NCI-H510A treated with DMSO at 0.1 percent for 48 hours (cell line): ENCODE measurements at regions not wholly inside any gene's neighbourhood (a gene's known extent, or its start where the extent isn't known, plus 50 kb on each side); places are given as distances from the start of the nearest gene placed in this dataset.
"Not testable (repeated sequence)": the region's sequence is repeated elsewhere in the genome, so short reads cannot be mapped to it uniquely, and the experiment has no call there.

Source experiments
- DNase-seq: peaks from one replicate; lab custom pipeline; 2025; lab: John Stamatoyannopoulos, UW

DNA sequence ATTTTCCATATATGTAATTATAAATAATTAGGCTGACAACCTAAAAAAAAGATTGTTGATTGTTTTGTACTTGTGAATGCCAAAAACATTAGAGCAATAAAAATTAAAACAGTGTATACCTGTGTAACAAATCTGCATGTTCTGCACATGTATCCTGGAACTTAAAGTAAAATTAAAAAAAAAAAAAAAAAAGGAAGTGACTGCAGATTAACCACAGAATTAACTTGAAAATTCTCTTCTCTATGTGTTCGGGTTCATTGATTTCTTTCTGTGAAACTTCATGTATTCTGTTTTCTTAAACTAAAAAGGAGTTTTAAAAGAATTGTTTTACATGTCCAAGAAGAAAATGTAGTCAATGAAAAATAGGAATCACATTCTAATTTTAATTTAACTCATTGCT, 95.7 kb downstream of the FASLG start:
- DNase-seq: no peak

DNA sequence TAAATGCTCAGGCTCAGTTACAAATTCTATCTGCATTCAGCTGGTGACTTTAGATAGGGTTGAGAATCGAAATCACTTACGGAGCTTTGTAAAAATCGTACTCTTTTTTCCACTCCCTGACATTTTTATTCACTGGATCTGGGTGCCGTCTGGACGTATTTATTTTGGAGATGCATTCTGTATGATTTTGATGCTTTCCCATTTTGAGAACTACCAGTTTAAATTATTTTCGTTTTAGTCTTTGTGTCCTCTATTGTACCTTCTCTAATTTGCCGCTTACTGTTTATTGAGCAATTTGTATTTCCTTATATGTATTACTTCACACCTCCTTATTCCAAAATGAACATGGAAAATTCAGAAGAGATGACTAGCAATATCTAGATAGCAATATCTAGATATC, 96.2 kb downstream of the FASLG start:
- DNase-seq: no peak

DNA sequence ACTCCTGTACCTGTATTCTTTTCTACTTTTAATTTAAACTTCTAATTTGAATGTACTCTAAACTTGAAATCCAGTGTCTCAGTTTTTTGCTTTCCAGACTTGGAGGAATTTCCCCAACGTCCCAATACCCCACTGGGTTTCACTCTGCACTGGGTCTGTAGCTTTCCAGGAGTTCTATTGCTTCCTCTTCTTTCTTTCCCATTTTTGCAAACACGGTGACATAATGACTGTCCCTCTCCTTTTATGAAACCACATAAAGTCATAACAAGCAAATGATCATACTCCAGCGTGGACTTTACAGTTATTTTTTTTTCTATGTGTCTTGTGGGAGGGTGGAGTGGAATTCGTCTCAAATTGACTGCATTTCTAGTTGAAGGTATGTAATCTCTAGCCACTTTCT, 97.1 kb downstream of the FASLG start:
- no peak for DNase-seq

DNA sequence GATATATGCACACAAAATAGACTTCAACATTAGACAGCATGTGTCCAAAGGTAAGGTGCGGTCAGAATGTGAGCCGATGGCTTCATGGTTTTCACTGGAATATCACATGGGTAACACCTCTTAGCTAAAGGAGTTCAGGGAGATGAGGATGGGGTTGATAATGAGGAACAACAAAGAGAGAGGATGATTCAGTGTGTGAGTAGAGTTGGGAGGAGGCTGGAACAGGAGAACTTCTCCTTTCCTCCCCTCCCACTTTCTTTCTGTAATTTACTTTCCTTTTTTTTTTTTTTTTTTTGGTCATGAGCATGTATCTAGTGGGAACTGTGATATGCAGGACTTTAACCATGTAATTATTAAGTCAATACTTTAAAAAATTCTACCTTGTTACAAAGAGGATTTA, 99.4 kb downstream of the FASLG start:
- no peak for DNase-seq

DNA sequence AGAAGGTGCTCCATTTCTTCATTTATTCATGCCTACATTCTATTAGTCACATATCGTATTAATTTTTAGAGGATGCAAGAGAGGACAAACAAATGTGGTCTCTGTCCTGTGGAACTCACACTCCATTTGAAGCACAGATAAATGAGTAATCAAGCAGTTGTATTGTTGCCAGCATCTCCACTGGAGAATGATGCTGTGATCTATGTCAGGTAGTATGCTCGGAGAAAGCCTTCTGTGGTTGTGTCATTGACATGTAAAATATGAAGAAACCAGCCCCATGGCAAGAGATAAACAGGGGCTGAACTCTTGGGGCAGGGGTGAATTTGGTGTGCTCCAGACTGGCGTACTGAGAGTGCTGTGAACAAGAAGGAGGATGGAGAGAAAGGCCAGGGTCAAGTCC, 101.2 kb downstream of the FASLG start:
- no peak for DNase-seq

DNA sequence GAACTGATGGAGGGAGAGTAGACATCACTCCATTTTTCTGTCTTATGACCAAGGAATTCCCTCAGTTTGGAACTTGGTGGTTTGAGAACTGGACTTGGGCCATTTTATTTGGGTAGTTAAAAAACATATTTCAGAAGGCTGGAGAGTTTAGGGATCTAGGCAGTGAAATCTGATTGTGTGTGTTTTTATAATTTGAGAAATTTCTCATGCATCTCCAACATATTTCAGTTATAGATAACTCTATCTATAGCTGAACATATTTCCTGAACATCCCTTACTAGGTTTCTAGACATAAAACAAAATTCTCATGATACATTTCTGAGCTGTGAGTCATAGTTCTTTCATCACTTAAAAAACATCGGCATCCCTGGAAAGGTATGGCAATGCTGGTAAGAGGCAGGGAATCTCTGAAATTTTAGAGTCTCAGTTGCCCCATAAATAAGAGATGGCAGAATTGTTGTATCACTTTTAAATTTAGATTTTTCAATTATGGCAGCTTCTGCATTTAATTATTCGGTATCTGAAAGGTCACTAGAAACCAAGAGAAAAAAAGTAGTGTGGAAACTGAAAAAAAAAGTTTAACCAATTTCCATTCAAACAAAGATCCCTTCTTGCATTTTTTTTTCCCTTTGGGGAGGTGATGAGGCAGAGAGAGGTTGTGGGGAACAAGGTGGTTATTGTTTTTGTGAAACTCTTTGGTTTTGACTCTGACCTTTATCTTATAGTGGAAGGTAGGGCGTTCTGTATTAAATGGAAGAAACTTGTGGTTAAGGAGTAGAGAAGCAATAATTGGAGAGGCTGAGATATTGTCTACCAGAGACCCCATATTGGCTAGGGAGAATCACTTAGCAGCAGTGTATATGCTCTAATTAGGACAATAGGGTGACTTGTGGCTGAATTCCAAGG, 102.9 kb downstream of the FASLG start:
- DNase-seq: no peak

DNA sequence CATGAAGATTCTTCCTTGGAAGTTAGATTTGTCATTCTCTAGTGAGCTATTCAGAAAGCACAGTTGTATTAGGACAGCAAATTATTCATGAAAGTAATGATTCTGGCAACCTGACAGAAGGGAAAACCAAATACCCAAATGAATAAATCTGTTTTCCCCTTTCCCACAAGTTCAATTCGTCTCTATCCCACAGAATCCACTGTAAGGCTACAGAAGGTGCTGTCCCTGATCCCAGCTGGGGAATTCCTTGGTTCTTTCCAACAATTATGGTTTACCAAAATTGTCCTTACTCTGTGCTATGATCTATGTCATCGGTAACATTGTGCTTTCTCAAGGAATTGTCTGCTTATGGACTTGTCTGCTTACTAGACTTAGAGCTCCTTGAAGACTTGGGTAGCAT, 104.2 kb downstream of the FASLG start:
- no peak for DNase-seq

DNA sequence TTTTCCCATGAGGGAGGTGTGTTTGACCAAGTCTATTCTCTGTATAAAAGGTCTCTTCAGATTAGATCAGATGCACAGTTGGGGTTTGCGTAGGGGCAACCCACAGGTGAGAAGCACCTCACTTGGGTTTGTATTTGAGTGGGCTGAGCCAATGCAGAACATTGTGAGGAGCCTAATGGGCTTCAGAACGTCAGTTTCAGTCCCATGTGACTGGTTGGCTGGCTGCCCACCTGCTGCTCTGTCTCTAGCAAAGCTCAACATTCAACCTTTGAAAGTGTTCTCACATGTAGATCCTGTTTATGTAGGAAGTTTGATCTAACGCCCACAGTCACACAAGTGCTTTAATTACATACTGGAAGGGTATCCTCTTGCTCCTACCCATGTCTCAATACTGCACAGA, 105.5 kb downstream of the FASLG start:
- peak; percentile 43 for DNase-seq

DNA sequence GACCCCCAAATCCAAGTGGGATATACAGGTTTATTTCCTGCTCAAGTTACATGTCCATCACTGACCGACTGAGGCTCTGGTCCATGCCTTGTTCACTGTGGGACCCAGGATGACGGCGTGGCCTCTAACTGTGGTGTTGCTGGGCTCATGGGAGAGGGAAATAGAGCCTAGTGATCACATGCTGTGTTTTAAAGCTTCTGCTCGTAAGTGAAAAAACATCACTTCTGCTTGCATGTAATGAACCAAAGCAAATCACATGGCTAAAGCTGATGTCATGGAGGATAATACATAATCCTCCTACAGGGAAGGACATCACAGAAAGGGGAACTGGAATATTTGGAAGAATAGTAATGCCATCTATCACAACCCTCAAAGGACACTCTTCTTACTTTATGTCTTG, 107.6 kb downstream of the FASLG start:
- DNase-seq: no peak

DNA sequence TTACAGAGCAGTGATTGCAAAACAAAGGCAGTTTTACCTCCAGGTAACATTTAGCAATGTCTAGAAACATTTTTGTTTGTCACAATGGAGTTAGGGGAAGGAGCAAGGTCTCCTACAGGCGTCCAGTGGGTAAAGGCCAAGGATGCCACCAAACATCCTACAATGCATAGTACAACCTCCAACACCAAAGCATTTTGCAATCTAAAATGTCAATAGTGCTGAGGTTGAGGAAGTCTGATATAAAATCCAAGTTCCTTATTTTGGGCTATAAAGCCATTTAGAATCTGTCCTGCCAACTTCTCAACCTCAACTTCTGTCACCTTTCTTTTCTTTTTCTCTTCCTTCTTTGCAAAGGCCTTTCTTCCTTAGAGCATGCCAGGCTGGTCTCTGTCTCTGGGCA, 111.2 kb downstream of the FASLG start:
- DNase-seq: no peak

DNA sequence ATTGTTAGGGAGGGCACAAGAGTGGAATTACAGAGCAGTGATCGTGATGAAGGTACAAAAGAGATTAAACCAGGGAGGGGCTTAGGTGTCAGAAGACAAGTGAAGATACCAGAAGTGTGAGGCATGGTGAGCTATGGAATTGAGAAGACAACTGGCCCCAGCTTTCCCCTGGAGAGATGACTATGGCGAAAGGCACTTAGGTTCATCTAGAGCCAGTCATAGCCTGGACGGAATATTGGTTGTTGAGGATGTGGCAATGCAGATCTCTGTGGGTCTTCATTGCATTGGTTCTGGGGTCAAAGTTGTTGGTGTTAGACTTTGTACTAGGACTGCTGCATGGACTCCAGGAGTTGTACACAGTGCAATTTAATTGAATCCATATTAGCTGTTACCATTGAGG, 115.7 kb downstream of the FASLG start:
- DNase-seq: no peak

DNA sequence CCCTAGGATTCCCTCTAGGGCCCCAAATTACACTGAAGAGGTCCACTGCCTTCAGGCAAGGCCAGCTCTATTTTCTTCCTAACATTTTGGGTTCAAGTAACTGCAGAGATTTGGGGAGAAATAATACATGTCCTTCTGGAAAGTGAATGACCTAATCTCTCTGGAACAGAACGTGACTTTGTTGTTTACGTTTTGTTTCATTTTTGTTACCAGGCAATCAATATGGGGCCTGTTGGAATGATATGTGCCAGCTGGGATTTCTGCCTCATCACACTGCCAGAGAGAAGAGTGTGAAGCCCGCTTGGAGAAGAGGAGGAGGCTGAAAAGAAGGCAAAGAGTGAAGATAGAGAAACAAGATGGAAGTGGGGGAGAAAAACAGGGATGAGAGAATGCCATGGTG, 116.7 kb downstream of the FASLG start:
- no peak for DNase-seq

DNA sequence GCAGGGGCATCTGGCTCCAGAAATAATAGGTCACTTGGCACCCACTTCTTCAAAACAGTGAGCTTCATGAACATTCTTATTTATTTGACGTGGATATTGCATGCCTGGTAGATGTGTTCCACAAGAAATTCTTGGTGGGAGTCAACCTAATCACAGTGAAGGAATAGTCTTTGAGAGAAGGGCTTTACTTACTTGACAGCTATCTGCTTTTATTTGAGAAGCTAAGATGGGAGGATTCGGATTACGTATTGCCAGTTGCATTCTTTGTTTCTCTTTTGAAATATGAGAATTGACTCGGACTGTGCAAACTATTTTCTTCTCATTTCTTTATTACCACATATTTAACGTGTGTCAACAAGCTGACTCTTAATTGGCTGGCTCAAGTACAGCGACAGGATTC, 117.2 kb downstream of the FASLG start:
- no peak for DNase-seq

DNA sequence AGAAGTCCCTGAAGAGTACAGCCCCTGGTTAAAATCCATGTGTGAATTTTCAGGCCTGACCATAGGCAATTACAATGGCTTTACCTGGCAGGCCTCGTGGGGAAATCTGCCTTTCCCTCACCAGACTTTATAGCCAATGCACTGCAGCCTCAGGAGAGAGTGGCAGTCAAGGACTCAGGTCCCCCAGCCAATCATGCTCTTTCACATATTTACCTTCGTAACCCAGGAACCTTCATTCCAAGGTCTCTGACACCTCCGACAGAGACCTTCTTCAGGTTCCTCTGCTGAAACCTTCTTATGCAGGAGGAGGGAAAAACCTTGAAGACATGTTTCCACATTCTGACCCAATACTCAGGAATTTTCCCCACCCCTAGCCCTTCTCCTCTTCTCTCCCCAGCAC, 118.9 kb downstream of the FASLG start:
- no peak for DNase-seq

DNA sequence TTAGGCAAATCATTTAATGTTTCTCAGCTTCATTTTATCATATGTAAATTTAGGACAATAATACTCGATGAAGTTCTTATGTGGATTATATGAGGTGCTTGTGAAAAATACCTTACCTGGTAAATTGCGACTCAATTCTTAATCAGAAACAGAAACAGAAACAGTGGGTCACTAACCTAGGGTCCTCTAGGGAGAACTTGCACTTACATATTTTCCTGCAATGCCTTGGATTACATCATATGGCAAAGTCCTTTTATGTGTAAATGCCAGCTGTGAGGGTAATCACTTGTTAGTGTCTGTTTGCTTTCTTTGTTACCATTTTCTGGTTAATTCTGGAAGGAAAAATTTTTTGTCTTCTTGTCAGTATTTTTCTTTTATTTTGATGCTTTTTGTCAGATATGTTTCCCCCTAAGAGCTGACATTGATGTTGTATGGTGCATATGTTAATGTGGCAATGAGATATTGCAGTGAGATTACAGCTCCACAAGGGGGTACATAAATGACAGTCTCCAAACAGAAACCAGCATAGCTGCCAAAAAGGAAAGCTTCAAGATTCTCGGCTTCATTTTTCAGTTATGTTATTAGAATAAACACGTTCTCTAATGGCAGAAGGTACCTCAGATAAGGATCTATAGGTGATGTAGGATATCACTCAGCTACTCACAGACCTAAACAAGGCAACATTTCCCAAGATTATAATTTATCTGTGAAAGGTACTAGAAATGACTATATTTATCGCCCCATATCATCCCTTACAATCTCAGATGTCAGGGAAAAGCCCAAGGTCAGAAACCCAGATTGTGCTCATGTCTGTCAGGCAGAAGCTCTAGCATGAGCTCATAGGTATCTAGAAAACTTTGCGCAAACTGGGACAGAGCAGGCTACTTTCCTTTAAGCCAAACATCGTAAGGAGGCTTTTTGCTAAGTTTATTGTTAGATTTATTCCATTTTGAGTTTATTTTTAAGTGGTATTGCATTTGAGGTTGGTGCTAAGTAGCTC, 119.9 kb downstream of the FASLG start:
- no peak for DNase-seq

DNA sequence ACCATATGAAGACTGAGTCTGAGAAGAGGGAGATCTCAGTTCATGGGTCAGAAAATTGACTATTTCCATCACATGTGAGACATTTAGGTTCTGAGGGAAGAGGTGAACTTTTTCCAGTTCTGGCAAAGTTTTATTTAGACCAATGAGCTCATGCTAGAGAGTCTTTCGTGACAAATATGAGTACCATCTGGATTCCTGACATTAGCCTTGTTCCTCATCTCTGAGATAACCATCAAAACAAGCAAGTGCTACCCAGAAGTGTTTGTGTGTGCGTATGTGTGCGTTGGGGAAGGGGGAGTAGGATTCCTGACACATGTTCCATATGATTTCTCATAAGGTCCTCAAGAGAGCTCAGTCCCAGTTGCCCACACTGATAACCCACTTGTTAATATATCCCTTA, 120.6 kb downstream of the FASLG start:
- no peak for DNase-seq

DNA sequence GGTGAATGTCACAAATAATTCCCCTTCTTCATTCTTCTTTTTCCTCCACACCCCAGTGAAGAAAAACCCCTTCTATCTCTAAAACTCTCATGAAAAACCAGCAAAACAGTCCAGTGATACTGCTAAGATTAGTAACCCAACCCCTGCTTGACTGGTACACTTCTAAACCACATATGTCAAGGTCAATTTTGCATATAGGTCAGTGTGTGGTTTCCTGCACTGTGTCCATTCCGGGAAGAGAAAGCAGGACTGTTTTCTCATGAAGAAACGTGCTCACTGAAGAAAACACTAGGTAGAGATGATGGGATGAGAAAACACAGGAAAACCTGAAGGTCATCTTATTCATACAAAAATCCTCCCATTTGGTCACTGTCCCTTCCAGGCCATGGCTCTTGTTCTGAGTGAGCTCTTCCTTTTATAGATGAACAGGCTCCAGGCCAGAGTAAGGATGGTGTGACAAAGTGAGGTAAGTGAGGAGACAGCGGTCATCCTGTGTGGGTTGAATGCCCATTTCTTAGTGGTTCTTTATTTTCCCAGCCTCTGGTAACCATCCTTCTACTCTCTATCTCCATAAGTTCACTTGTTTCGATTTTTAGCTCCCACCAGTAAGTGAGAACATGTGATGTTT, 122.7 kb downstream of the FASLG start:
- no peak for DNase-seq

DNA sequence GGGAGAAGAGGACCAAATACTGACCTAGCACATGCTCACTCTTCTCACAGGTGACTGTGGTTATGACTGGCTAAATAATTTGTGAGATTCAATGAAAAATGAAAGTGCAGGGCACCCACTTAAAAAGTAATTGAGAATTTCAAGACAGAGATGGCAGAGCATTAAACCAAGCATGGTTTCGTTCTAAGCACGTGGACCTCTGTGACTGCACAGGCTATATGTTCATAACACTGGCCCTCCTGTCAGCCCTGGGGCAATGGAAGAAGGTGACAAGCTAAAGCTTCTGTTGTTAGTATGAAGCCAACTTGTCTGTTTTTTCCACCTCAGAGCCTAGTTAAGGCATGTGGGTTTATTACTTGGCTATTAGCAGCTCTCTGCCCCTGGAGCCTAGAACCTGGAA, 130.9 kb downstream of the FASLG start:
- no peak for DNase-seq

DNA sequence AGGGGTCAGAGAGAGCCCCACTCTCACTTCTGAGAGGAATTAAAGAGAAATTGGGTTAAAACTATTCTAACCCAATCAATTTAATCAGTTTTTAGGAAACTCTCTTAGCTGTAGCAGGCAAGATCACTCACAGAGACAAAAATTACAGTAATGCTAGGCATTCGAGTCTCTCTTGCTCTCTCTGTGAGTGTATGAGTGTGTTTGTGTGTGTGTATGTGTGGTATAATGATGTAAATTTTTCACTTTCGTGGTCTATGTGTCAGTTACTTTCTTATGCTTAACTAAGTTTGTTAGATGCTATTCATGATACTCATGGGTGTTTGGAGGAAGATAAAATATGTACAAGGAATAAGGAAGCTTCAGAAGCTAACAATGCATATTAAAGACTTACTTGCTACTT, 131.3 kb downstream of the FASLG start:
- DNase-seq: no peak

DNA sequence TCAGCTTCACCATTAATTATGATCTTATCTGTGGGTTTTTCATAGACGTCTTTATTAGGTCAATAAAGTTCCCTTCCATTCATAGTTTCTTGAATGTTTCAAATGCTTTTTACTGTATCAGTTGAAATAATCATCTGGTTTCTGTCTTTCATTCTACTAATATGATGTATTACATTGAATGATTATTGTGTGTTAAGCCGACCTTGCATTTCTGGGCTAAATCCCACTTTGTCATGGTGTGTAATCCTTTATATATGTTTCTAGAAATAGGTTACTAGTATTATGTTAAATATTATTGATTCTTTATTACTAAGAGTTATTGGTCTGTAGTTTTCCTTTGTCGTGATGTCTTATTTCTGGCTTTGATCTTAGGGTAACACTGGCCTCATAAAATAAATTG, 134.9 kb downstream of the FASLG start:
- no peak for DNase-seq

DNA sequence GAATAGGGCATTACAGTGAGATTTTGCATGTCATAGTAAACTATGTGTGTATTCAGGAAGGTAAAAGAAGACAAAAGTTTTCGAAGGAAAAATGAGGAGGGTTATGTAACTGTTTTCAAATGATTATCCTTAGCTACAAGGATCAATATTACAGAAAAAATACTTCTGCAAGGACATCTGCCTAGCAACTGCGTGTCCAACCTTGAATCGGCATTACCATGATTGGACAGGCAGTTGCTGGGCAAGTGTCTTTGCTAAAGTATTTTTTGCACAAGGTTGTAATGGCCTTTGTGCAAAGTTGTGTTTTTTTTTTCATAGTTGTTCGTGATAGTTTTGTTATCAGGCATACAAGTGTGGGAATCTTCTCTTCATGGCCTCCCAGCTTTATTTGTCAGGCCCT, 136.8 kb downstream of the FASLG start:
- DNase-seq: no peak

DNA sequence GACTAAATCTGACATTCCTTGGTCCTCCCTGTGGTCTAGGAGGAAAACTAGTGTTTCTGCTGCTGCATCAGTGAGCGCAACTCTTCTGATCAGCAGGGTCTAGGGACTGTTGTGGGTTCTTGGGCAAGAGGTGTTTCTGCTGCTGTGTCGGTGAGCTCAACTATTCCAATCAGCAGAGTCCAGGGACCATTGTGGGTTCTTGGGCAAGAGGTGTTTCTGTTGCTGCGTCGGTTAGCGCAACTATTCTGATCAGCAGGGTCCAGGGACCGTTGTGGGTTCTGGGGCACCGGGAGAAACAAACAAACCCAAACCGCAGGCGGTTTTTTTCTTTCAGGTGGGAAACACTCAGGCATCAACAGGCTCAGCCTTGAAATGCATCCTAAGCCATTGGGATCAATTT, 140.9 kb downstream of the FASLG start:
- DNase-seq: not testable (repeated sequence)
